ENCODE measurements at regions not wholly inside any gene's neighbourhood (a gene's known extent, or its start where the extent isn't known, plus 50 kb on each side); places are given as distances from the start of the nearest gene placed in this dataset.

DNA sequence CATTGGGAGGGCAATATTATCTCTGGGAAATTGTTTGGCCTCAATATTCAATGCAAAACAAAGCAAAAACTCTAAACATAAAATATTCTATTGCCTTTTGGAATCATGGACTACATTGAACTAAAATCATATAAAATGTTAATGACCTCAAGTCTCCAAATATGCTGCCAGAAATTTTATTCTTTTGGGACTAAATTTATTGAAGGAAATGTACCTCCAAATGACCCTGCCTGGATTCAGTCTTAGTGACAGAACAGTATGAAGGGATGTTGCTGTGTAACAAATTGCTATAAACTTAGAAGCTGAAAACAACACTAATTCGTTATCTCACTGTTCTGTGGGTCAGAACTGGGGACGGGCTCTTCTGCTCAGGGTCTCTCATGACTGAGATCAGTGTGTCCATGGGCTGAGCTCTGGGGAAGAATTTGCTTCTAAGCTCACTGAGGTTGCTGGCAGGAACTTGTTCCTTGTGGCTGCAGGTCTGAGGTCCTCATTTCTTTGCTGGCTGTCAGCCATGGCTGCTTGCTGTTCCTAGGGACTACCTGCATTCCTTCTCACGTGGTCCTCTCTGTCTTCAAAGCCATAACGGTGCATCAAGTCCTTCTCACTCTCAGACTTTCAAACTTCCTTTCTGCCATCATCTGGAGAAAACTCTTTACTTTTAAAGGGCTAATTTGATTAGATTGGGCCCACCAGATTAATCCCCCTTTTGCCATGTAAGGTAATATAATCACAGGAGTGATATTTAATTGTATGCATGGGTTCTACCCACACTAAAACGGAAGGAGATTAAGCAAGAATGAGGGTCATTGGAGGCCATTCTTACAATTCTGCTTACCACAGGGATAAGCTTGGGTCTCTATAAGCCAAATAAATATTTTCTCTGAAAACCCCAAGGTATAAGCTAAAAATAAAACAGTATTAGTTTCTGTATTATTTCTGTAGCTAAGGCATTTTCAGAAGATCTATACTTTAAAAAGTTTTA, 149.0 kb downstream of the ADCYAP1 start:
- no peak overlapping the region for H3K4me3 ChIP-seq (ENCODE audit: control insufficient read depth, low read depth, low read length)
- TF ChIP-seq, protein P1, sequence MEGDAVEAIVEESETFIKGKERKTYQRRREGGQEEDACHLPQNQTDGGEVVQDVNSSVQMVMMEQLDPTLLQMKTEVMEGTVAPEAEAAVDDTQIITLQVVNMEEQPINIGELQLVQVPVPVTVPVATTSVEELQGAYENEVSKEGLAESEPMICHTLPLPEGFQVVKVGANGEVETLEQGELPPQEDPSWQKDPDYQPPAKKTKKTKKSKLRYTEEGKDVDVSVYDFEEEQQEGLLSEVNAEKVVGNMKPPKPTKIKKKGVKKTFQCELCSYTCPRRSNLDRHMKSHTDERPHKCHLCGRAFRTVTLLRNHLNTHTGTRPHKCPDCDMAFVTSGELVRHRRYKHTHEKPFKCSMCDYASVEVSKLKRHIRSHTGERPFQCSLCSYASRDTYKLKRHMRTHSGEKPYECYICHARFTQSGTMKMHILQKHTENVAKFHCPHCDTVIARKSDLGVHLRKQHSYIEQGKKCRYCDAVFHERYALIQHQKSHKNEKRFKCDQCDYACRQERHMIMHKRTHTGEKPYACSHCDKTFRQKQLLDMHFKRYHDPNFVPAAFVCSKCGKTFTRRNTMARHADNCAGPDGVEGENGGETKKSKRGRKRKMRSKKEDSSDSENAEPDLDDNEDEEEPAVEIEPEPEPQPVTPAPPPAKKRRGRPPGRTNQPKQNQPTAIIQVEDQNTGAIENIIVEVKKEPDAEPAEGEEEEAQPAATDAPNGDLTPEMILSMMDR (IDR thresholded peaks at IDR 0.05; ENCODE audit: control insufficient read depth, insufficient read depth, low read depth, low read length, missing control alignments): no peak
- DNase-seq (ENCODE audit: low read depth): no peak

GRCh38 chr18:1056404-1056803, 151.7 kb downstream of the ADCYAP1 start:
- H3K4me3 ChIP-seq (ENCODE audit: control insufficient read depth, low read depth, low read length): no peak overlapping the region
- TF ChIP-seq, protein P1 (IDR thresholded peaks at IDR 0.05; ENCODE audit: control insufficient read depth, insufficient read depth, low read depth, low read length, missing control alignments): no peak
- DNase-seq (ENCODE audit: low read depth): no peak

DNA sequence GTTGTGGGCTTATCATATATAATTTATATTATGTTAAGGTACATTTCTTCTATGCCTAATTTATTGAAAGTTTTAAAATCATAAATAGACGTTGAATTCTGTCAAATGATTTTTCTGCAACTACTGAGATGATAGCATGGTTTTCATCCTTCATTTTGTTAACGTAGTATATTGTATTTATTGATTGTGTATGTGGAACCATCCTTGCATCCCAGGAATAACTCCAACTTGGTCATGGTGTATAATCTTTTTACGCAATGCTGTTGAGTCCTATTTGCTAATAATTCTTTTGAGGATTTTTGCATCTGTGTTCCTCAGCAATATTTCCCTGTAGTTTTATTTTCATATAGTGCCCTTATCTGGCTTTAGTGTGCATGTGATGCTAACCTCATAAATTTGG, 152.7 kb downstream of the ADCYAP1 start:
- no peak overlapping the region for H3K4me3 ChIP-seq (ENCODE audit: control insufficient read depth, low read depth, low read length)
- TF ChIP-seq, protein P1 (IDR thresholded peaks at IDR 0.05; ENCODE audit: control insufficient read depth, insufficient read depth, low read depth, low read length, missing control alignments): no peak
- no peak for DNase-seq (ENCODE audit: low read depth)

GRCh38 chr18:1062588-1062987, 157.9 kb downstream of the ADCYAP1 start:
- H3K4me3 ChIP-seq (ENCODE audit: control insufficient read depth, low read depth, low read length): no peak overlapping the region
- DNase-seq (ENCODE audit: low read depth): no peak

GRCh38 chr18:1075322-1075721, 170.7 kb downstream of the ADCYAP1 start:
- TF ChIP-seq, protein P1 (IDR thresholded peaks at IDR 0.05; ENCODE audit: control insufficient read depth, insufficient read depth, low read depth, low read length, missing control alignments): no peak
- DNase-seq (ENCODE audit: low read depth): no peak
- H3K4me3 ChIP-seq (ENCODE audit: control insufficient read depth, low read depth, low read length): no peak overlapping the region

More at GRCh38 chr18:1062588-1062987, 157.9 kb downstream of the ADCYAP1 start:
- TF ChIP-seq, protein P1 (IDR thresholded peaks at IDR 0.05; ENCODE audit: control insufficient read depth, insufficient read depth, low read depth, low read length, missing control alignments): no peak

- no peak for DNase-seq (ENCODE audit: low read depth)
- H3K4me3 ChIP-seq (ENCODE audit: control insufficient read depth, low read depth, low read length): no peak overlapping the region
- TF ChIP-seq, protein P1 (IDR thresholded peaks at IDR 0.05; ENCODE audit: control insufficient read depth, insufficient read depth, low read depth, low read length, missing control alignments): no peak
Observed at GRCh38 chr18:1075876-1076275, 171.2 kb downstream of the ADCYAP1 start.

Data from AG09309 (cell line).